AML-193 (cell line): ENCODE measurements at regions not wholly inside any gene's neighbourhood (a gene's known extent, or its start where the extent isn't known, plus 50 kb on each side); places are given as distances from the start of the nearest gene placed in this dataset.

ENCODE experiments used
- DNase-seq, 2 experiments: peaks; one replicate each; lab custom pipeline; 2025; lab: John Stamatoyannopoulos, UW

DNA sequence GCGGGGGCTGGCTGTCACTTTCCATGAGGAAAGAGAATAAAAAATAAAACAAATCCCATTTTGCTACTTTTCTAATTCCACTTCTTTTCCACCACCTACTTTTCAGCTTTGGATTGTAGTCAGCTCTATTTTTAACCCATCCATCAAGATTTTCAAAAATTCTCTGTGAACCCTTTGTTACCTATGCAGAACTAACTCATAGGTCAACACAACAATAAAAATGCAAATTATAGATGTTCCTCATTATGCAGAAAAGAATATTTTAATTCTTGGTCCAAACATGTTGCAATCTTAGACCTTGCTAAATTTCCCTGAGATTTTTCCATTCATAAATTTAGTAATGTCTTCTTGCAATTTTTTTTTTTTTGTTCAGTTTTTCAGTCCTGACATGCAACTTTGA is 454.5 kb downstream of the ADAMTS20 start:
- DNase-seq, result no peak

DNA sequence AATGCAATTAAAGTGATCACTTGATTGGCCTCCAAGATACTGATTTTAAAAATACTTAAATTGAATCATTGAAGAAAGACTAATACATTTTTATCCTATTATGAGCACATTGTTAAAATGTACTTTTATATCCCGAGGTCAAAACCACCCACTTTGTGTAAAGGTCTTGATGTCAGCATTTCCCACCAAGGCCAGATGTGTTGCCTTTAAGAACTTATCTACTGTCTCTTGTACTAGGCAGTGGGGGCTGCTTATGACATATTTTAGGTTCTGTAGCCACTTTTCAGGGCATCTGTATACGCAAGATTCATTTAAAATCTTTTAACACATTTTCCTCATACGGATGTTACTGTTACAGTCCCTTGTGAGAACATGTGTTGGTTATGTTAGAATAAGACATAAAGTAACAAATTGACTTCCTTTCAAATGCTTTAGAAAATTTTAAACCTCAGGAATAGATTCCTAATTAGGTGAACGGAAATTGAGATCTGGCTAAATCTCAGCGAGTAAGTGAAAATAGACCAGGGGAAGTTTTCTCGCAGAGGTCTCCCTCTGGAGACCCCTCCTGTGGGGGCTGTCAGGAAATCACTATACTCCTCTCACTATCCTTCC is 456.2 kb downstream of the ADAMTS20 start:
- no peak for DNase-seq

DNA sequence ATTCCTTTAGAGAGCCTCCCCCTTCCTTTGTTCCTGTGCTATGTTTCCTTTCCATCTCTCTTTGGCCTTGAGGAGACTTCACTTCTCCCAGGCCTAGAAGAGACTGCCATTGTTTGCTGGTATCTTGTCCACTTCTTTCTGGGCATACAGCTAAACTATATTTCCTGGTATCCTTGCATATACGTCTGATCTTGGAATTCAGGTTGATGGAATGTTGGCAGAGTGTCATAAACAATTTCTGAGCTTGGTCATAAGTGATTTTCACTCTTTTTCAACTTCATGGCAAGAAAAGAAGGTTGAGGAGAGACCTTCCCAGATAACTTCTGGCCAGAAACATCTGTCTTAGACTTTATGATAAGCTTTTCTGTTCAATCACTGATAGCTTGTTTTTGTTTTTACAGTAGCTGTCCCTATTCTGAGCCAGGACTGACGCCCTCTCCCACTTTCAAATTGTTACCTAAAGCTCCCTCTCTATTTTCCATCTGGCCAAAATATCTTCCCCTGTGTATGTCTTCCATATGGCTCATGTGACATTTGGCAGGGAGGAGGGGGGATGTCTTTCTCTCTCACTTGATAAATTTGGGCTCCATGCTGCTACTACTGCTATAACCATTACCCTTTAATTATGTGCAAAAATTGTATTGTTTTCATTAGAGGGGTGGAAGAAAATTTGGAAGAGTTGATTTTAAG is 457.0 kb downstream of the ADAMTS20 start:
- no peak for DNase-seq

DNA sequence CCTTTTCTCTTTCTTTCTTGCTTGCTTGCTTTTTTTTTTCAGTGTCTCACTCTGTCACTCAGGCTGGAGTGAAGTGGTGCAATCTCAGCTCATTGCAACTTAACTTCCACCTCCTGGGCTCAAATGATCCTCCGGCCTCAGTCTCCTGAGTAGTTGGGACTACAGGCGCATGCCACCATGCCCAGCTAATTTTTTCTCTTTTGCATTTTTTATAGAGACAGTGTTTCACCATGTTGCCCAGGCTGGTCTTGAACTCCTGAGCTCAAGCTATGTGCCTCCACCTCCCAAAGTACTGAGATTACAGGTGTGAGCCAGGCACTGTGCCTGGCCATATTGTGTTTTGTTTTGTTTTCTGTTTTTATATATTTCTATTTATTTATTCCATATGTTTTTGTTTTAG is 461.0 kb downstream of the ADAMTS20 start:
- DNase-seq, result no peak

DNA sequence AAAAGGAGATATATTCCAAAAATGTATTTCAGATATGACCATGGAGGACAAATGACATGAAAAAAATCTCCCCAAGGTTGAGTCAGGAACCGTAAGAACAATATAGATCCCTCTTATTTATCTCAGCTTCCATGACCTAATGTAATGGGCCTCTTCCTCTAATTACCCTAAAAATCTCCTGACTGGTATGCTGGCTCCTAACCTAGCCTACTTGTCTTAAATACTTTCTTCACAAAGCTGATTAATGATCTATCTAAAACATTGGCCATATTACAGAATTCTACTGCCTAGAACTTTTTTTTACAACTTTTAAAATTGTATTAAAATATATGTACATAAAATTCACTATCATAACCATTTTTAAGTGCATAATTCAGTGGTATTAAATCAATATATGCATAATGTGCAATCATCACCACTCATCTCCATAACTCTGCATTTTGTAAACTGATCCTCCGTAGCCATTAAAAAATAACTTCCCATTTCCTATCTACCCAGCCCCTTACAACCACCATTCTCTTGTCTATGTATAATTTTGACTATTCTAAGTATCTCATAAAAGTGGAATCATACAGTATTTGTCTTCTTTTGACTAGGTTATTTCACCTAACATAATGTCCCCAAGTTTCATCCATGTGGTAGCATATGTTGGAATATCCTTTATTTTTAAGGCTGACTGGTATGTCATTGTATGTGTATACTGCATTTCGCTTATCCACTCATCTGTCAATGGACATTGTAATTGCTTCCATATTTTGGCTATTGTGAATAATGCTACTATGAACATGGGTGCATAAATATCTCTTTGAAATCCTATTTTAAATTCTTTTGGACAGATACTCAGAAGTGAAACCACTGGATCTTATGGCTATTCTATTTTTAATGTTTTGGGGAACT is 464.6 kb downstream of the ADAMTS20 start:
- no peak for DNase-seq

DNA sequence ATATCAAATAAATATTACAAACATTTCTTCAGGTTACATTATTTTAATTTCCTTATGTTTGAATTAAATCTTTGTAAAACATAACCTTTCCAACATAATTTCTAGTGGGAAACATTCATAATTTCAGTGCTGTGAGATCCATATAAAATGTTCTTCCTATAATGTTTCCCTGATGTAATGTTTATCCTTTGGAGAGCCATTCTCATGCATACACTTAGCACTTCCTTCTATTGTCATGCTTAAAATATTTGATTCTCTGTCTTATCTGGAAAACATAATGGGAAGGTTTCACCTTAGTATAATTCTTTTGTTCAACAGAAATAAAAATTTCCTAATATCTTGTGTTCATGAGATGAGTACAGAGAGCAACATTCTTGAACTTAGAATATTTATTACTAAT is 472.5 kb downstream of the ADAMTS20 start:
- no peak for DNase-seq

DNA sequence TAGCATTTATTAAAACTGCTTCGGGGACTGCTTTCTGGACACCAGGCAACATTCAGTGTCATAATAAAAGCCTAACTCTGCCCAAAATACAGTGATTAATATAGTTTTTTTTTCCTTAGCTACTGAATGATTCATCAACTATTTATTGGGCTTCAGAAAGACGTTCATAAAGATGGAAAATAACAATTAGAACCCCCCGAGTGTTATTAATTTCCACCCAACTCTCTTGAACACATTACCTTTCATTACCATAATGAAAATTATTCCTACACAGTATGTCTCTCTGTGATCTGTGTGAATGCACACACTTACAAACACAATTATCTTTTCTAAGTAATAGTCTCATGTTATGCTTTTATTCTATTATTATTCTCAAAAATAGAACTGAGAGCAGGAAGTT is 473.0 kb downstream of the ADAMTS20 start:
- DNase-seq, result no peak

DNA sequence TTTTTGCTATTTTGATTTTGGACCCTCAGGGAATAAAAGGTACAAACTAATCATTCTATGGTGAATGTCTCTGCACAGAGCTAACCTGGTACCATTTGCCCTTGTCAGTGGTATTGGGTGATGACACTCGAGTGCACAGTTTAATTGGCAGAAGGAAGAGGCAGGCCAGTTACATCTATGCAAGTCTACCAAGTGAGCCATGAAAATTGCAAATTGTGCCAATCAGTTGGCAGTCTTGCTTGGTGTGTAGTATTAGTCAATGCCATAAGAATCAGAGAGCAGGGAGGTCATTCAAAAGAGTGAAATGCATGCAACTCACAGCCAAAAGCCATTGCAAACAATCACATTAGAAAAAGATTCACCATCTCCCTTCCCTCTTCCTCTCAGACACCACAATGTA is 479.6 kb downstream of the ADAMTS20 start:
- no peak for DNase-seq

DNA sequence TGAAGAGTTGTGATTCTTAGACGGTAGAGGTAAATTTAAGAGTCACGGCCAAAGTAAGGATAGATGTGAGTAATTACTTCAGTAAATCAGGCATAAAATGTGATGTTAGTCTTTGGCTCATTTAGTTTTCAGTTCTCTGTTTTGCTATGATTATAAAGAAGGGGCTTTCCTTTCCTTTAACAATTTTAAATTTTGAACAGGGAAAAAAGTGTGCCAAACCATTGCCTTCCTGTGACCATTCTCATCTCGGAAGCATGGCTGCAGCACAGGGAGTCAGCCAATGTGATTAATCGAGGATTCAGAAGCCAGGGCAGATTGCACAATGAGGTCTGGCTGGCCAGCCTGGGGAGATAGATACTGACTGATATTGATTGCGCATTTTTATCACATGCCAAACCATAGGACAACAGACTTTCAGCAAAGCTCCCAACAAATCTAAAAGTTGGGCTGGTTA is 480.2 kb upstream of the PRICKLE1 start:
- DNase-seq, result no peak

DNA sequence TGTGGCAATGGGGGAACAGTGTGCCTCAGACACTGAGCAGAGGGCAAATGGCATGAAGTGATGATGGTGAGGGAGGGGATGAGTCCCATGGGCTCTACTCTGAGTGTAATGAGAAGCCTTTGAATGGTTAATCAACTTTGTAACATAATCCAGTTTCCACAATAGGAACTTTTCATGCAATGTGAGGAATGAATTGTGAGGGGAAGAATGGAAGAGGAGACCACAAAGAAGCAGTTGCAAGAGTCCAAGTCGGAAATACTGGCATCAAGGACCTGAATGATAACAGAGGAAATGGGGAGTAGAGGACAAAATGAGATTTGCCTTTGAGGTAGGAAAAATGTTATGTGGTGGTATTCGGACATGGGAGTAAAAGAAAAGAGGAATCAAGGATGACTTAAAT is 476.9 kb upstream of the PRICKLE1 start:
- DNase-seq, result no peak

DNA sequence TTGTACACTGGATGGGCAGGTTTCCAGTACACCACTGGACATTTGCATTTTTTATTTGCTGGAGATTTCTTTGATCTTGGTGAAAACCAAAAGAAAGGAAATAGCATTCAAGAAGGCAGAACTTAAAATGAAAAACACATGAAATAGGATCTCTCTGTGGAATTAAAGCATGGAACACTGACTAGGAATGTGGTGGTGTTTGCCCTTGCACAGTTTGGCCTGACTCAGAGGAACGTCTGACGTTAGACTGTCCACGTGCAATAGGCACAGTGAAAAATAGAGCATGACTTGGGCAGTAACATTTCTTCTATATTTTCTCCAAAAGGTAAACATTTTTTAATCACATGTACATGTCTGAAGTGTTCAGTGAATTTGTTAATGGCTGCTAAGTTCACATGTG is 474.1 kb upstream of the PRICKLE1 start:
- DNase-seq, result no peak

DNA sequence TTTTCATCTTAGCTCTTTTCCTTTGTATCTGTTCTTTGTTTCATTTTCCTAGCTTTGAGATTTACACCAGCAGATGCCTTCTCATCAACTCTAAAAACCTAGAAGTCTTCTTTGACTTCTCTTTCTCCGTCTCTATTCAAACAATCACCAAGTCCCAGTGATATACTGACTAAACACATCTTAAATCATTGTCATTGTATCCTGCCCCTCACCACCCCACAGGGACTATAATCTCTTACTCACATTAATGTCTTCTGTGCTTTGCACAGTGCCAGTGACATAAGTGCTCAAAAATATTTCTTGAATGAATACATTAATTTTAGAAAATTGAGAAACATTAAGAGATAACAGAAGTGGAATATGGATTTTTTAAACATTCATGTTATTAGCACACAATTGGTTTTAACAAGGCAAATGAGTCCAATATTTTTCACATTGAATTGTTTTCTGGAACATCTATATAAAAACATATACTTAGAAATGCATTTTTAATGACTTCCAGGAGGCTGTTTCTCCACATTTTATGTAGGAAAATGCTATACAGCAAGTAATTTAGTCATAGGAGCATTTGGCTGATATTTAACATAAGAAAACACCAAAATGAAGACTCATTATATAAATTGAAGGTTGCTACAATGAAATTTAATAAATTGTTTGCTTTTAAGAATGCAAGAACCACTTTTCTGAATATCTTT is 472.8 kb upstream of the PRICKLE1 start:
- DNase-seq, result no peak

DNA sequence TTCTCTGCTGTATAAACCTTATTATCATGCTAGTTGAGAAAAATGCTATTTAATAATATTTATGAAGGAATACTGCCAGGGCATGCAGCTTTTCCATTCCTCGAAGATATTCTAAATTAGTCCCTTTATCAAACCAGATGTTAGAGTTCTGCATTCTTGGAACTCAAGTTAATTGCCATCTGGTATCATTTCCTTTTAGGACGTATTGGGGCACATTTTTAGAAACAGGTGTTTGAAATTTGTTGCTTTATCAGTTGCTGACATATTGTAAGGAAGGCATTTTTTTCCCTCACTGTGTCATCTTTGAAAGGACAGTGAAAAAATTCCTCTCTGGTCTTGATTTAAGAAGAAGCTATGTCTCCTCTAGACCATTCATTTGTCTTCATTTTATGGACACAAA is 471.2 kb upstream of the PRICKLE1 start:
- no peak for DNase-seq

DNA sequence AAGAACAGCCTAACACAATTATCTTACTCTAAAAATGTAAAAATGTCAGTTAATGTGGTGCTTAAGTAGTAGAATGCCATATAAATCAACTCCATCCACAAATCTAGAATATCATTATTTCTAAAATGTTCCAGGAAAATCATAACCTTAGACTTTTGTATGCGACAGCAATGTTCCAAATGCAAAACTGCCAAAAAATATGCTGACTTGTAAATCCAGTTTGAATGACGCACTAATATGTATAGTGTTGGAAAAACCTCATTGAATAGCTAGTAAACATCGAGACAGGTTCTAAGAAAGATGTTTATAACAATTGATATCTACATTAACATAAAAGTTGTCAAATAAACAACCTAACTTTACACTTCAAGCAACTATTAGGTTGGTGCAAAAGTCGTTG is 469.1 kb upstream of the PRICKLE1 start:
- DNase-seq, result no peak

DNA sequence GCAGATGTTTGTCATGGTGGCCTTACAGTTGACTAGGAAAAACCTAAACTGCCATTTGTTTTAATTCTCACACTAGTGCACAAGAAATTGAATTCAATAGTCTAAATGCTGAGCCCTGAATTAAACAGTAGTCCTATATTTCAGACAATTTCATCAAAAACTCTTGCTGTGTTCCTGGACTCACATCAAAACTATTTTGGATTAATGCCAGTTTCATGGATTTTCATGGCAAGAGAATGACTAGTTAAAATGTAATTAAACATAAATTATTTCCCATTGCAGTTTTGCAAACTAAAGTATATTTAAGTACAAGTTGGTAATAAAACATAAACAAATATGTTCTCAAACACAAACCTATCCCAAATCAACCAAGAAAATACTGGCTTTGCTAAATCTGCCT is 468.0 kb upstream of the PRICKLE1 start:
- no peak for DNase-seq

DNA sequence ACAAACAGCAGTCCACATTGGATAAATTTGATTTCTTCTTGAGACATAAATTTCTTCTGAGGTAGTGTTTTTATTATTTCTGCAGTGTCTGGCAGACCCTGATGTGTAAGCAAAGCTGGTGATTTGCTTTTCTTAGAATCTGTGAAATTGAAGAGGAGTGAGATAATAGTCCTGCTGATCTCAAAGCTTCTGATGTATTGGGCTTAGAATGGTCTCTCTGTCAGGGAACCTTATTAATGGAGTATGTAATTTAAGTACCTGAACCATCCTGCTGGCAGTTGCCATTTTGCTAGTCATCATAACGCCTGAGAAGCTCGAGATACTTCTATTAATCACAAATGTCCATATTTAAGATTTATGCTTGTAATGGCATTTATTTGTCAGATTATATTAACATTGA is 464.5 kb upstream of the PRICKLE1 start:
- DNase-seq, result no peak

DNA sequence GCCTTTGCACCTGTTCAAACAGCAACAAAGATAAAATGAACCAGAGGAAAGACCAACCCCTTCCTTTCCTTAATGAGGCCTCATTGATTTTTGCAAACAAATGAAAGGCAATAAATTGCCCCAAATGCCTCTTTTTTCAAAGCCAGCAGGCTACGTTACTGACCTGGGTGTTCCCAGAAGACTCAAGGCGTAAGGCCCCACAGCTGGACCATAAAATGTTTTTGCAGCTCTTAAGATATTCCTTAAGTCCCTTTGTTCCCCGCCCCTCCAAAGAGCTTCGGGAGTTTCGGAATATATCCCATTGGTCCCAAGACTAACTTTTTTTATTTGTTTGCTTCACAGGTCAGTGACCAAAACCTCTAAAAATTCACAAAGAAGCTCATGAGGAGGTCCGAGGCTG is 462.9 kb upstream of the PRICKLE1 start:
- DNase-seq, result no peak

DNA sequence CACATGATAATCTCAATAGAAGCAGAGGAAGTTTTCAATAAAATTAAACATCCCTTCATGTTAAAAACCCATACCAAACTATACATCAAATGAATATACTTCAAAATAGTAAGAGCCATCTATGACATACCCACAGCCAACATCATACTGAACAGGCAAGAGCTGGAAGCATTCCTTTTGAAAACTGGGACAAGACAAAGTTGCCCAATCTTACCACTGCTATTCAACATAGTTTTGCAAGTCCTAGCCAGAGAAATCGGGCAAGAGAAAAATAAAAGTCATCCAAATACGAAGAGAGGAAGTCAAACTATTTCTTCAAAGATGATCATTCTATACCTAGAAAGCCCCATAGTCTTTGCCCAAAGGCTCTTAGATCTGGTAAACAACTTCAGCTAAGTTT is 454.7 kb upstream of the PRICKLE1 start:
- no peak for DNase-seq

DNA sequence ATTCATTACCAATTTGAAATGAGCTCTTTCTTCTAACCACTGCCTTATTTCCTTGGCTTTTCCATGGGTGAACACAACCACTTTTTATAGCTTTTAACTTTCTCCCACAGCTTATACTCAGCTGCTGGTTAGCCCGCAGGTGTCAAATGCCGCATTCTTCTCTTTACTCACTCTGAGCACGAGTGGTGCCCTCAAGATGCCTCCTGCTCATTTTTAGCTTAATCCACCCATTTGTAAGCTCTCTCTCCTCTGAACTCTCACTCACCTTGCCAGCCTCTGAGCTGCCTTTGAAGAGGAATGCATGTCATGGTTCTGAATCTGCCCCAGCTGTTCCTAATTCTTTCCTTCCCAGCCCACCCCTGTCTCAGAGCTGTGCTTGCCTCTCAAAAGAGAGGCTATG is 449.4 kb upstream of the PRICKLE1 start:
- DNase-seq, result no peak

DNA sequence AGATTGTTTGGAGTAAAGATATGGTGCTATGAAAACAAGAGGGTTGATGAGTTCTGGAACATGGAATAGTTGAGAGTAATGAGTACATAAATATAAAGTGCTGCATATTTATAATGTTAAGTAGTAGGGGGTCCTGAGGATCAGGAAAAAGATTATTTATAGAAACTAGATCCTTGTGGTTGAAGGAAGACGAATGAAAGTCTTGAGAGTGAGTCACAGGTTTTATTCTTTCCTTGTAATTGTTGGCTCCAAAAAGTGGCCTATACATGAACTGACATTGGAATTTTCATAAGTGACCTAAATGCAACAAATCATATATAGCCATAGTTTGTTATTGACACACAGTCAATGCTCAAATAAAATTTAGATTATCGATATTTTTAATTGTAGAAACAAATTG is 440.4 kb upstream of the PRICKLE1 start:
- no peak for DNase-seq

DNA sequence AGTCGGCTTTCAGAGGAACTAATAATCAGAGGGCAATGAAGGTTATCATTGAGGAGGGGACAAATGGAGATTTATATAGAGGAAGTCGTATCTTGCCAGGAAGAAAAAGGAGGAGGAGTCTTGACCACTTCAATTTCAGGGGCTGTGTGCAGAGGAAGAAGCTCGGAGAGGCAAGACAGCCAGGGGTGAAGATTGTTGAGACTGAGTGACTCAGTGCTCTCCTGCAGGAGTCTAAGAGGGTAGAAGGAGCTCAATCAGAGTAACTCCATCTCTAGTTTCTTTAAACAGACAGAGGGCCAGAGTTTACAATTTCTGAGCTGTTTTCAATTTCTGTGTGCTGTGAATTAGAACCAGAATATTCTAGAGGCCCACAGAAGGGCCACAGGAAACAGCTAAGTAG is 439.3 kb upstream of the PRICKLE1 start:
- no peak for DNase-seq

DNA sequence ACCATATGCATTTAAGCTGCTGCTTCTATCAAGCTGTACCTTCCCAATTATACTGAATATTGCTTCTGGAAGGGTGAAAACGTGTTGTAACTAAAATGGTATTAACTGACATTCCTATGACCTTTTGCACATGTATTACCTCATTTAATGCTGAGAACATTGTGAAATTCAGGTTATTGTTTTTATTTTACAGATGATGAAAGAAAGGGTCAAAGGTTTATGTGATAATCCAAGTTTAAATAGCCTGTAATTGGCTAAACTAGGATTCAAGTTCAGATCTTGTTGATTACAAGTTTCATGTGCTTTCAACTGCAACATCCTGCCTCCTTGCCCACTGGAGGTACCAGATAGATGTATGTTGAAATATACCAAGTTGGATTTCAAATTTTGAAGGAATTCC is 433.3 kb upstream of the PRICKLE1 start:
- no peak for DNase-seq
